Retinal pigment epithelial cell (primary cell): ENCODE measurements at regions not wholly inside any gene's neighbourhood (a gene's known extent, or its start where the extent isn't known, plus 50 kb on each side); places are given as distances from the start of the nearest gene placed in this dataset.

ENCODE experiments used
- DNase-seq: peaks from one replicate; pipeline ENCODE4 v3.0.0-alpha.2; 2010; ENCODE audit warnings: low read depth
- H3K4me3 ChIP-seq: 2 replicates; pipeline ENCODE4 v1.5.1; 2011; ENCODE audit warnings: mild to moderate bottlenecking, low read length, control low read depth, moderate library complexity
- TF ChIP-seq, protein P1 (sequence below): conservative IDR thresholded peaks from 2 replicates; pipeline ENCODE4 v1.5.1; 2011; ENCODE audit warnings: low read depth, low read length, control low read depth, inconsistent platforms

- no peak overlapping the region for H3K4me3 ChIP-seq
- DNase-seq, result no peak
- TF ChIP-seq, protein P1, sequence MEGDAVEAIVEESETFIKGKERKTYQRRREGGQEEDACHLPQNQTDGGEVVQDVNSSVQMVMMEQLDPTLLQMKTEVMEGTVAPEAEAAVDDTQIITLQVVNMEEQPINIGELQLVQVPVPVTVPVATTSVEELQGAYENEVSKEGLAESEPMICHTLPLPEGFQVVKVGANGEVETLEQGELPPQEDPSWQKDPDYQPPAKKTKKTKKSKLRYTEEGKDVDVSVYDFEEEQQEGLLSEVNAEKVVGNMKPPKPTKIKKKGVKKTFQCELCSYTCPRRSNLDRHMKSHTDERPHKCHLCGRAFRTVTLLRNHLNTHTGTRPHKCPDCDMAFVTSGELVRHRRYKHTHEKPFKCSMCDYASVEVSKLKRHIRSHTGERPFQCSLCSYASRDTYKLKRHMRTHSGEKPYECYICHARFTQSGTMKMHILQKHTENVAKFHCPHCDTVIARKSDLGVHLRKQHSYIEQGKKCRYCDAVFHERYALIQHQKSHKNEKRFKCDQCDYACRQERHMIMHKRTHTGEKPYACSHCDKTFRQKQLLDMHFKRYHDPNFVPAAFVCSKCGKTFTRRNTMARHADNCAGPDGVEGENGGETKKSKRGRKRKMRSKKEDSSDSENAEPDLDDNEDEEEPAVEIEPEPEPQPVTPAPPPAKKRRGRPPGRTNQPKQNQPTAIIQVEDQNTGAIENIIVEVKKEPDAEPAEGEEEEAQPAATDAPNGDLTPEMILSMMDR, result no peak
These were observed 406.1 kb upstream of the TMPO start for GRCh38 chr12:98109266-98109665.

DNA sequence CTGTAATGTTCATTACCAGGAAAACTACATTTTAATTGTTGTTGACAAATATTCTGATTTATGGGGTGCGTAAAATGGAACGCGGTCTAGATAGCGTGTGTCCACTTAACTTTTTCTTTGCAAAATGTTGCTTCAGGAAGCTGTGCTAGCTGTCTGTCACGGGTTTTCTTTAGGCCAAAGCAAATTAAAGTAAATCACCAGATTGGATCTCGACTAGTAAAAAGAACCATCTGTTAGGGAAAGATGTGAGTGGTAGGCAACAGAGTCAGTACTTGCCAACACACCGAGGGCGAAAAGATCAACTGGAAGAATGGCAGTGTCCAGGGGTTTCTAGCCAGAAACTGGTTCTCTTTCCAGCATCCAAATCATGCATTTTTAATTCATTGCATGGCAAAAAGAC is 404.9 kb upstream of the TMPO start:
- no peak for DNase-seq
- H3K4me3 ChIP-seq, result no peak overlapping the region
- TF ChIP-seq, protein P1, result no peak

DNA sequence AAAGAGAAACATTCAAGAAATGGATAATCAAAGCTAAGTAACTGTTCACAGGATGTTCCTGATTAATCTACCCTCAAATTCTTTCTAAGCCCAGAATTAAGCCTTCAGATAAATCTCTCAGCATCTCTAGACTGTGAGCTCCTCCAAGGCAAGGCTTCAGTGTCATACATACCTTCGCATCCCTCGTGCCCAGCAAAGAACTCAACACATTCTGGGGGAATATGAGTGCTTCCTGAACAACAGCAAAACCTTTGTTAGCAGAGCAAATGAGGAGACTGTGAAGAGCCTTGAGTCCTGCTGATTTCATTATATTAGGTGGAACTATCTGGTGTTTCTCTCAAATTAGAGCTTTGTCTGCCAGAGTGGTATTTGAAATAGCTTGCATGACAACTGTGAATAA is 401.8 kb upstream of the TMPO start:
- TF ChIP-seq, protein P1, result no peak
- no peak for DNase-seq
- H3K4me3 ChIP-seq, result no peak overlapping the region

DNA sequence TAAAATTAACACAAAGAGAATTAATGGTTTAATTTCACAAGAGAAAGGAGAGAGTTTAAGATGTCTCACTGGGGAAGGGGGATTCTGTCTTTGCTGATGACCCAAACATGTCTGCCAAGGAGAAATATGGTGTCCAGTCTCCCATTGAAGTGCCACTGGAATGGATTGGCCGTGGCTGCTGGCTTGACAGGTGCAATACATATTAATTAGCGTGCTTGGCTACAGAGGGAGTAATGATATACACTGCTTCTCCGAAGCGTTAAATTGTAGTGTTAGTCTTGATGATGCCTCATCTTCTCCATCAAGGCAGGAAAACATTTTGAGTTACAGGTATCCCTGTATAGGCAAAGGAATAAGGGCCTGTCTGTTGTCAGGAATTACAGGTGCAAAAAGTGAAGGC is 393.4 kb upstream of the TMPO start:
- no peak for DNase-seq
- H3K4me3 ChIP-seq, result no peak overlapping the region
- TF ChIP-seq, protein P1, result no peak

- no peak overlapping the region for H3K4me3 ChIP-seq
- TF ChIP-seq, protein P1, result no peak
- no peak for DNase-seq
These were observed 392.3 kb upstream of the TMPO start for GRCh38 chr12:98123021-98123461.

DNA sequence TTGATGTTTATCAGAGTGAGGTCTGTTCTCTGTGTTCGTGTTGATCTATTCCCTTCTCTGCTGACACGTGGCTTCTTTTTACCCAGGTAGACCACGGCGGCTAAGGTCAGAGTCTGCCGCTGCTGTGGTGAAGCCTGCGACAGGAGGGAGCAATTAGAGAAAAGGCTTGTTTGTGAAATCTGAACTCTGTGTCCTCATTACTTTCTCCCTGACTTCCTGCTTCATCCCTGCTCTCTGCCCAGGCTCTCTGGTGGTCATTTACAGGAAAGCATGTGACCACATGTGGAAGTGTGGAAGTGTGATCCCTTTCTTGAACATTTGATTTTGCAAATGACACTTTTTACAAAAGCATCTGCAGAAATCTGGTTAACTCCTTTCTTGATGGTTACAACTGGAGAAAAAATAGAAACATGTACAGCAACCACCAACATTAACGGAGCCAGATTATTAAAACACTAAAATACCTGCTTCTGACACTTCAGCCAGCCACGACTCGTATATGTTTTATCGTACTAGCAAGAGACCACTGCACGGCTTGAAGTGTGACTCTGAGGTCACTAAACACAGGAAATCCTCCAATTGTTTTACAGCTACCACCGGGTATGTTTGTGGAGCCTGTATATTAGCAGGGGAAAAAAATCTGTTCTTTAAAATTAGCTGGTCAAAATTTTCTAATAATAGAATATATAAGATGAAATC is 388.6 kb upstream of the TMPO start:
- DNase-seq, result no peak
- H3K4me3 ChIP-seq, result no peak overlapping the region
- TF ChIP-seq, protein P1, result no peak

DNA sequence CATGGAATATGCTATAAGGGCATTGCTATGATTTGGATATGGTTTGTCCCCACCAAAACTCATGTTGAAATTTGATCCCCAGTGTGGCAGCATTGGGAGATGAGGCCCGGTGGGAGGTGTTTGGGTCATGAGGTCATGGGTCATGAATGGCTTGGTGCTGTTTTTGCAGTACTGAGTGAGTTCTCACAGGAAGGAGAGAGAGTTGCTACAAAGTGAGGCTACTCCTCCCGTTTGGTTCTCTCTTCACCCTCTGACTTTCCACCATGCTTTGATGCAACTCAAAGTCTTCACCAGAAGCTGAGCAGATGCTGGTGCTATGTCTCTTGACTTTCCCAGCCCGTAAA is 388.1 kb upstream of the TMPO start:
- TF ChIP-seq, protein P1, result no peak
- no peak overlapping the region for H3K4me3 ChIP-seq
- no peak for DNase-seq
